BLaER1 treated with 17β-estradiol and CSF1 and Interleukin-3, amounts not matched to agents 10 nM and 100 nM (cell line): ENCODE measurements at regions not wholly inside any gene's neighbourhood (a gene's known extent, or its start where the extent isn't known, plus 50 kb on each side); places are given as distances from the start of the nearest gene placed in this dataset.

Experiments
- H3K27ac ChIP-seq, 11 experiments: shearing (Covaris generic); formaldehyde crosslinking; 2 replicates each; pipeline ENCODE4 v1.8.1; 2022
- H3K27me3 ChIP-seq, 11 experiments: shearing (Covaris generic); formaldehyde crosslinking; 2 replicates each; pipeline ENCODE4 v1.8.1; 2022
- H3K36me3 ChIP-seq, 11 experiments: shearing (Covaris generic); formaldehyde crosslinking; 2 replicates each; pipeline ENCODE4 v1.8.1; 2022
- H3K4me1 ChIP-seq, 10 experiments: shearing (Covaris generic); formaldehyde crosslinking; 2 replicates each; pipeline ENCODE4 v1.8.1; 2022
- H3K4me2 ChIP-seq, 11 experiments: shearing (Covaris generic); formaldehyde crosslinking; 2 replicates each; pipeline ENCODE4 v1.8.1; 2022
- H3K4me3 ChIP-seq, 10 experiments: shearing (Covaris generic); formaldehyde crosslinking; 2 replicates each; pipeline ENCODE4 v1.8.1; 2022
- H3K9ac ChIP-seq, 11 experiments: shearing (Covaris generic); formaldehyde crosslinking; 2 replicates each; pipeline ENCODE4 v1.8.1; 2022
- H3K9me3 ChIP-seq, 11 experiments: shearing (Covaris generic); formaldehyde crosslinking; replicated peaks in 1 of 11; 2 replicates each; pipeline ENCODE4 v1.8.1; 2022
- H4K20me1 ChIP-seq, 11 experiments: shearing (Covaris generic); formaldehyde crosslinking; 2 replicates each; pipeline ENCODE4 v1.8.1; 2022
- Cebpa-rat ChIP-seq, 11 experiments: shearing (Covaris generic); IDR thresholded peaks; 2 replicates each; pipeline ENCODE4 v1.8.1; 2022

- Histone ChIP-seq H3K9ac (no peak overlapping the region), H4K20me1 (0 out of 22 replicates have a peak, but pooled peaks cover 0 to 2% (median 0%) of the 10 kb centered on the region in 11 experiments), H3K4me3 (no peak overlapping the region), H3K27me3 (no peaks in the 10 kb centered on the region), H3K9me3 (peaks cover 0 to 24% (median 3%) of the 10 kb centered on the region in 11 experiments; a peak in 9 of 22 replicates), H3K36me3 (peaks cover 0 to 9% (median 0%) of the 10 kb centered on the region in 11 experiments; a peak in 4 of 22 replicates), H3K4me1 (peaks cover 0 to 7% (median 0%) of the 10 kb centered on the region in 10 experiments; a peak in 1 of 20 replicates), H3K27ac (no peak overlapping the region), H3K4me2 (no peak overlapping the region)
- TF ChIP-seq Cebpa-rat (IDR thresholded peaks at IDR 0.05) = no peak
These were observed 425.3 kb downstream of the ZEB2 start for GRCh38 chr2:144094408-144095151.

GRCh38 chr2:144091622-144092021 lies 428.3 kb downstream of the ZEB2 start:
- Histone ChIP-seq H4K20me1 (0 out of 22 replicates have a peak, but pooled peaks cover 0 to 2% (median 0%) of the 10 kb centered on the region in 11 experiments), H3K9me3 (peaks cover 0 to 24% (median 3%) of the 10 kb centered on the region in 11 experiments; a peak in 9 of 22 replicates), H3K4me1 (peaks cover 0 to 15% (median 0%) of the 10 kb centered on the region in 10 experiments; a peak in 6 of 20 replicates), H3K4me2 (no peak overlapping the region), H3K27ac (no peak overlapping the region), H3K27me3 (no peaks in the 10 kb centered on the region), H3K4me3 (no peak overlapping the region), H3K36me3 (peaks cover 0 to 9% (median 0%) of the 10 kb centered on the region in 11 experiments; a peak in 4 of 22 replicates), H3K9ac (no peak overlapping the region)
- TF ChIP-seq Cebpa-rat (IDR thresholded peaks at IDR 0.05) = no peak

- TF ChIP-seq Cebpa-rat (IDR thresholded peaks at IDR 0.05) = no peak
- Histone ChIP-seq H3K27me3 (no peaks in the 10 kb centered on the region), H4K20me1 (0 out of 22 replicates have a peak, but pooled peaks cover 0 to 2% (median 0%) of the 10 kb centered on the region in 11 experiments), H3K4me2 (no peak overlapping the region), H3K27ac (no peak overlapping the region), H3K9ac (no peak overlapping the region), H3K36me3 (no peaks in the 10 kb centered on the region; a peak in 1 of 22 replicates), H3K4me3 (no peak overlapping the region), H3K9me3 (peaks cover 0 to 13% (median 3%) of the 10 kb centered on the region in 11 experiments; a peak in 7 of 22 replicates), H3K4me1 (peaks cover 0 to 19% (median 0%) of the 10 kb centered on the region in 10 experiments; a peak in 6 of 20 replicates)
These were observed 431.1 kb downstream of the ZEB2 start for GRCh38 chr2:144088863-144089262.

DNA sequence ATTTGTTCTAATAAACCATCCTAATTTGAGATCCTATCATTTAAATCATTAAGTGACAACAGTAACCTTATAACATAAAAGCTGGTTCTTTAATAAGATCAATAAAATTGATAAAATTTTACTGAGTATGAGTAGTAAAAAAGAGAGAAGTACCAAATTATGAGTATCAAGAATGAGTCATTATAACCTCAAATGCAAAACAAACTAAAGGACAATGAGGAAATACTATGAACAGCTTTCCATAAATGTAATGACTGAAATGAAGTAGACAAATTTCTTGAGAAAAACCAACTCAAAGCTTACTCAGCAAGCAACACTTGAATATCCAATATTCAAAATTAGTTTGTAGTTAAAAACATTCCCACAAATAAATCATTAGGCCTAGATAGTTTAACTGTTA lies 433.0 kb downstream of the ZEB2 start:
- TF ChIP-seq Cebpa-rat (IDR thresholded peaks at IDR 0.05) = no peak
- Histone ChIP-seq H3K4me2 (peak overlapping the region in 3 of 11 experiments; percentile 19 to 58 (median 46); a peak in 5 of 22 replicates), H3K36me3 (no peaks in the 10 kb centered on the region; a peak in 1 of 22 replicates), H3K9ac (no peak overlapping the region), H4K20me1 (0 out of 22 replicates have a peak, but pooled peaks cover 0 to 2% (median 0%) of the 10 kb centered on the region in 11 experiments), H3K9me3 (peaks cover 0 to 8% (median 3%) of the 10 kb centered on the region in 11 experiments; a peak in 7 of 22 replicates), H3K27me3 (no peaks in the 10 kb centered on the region), H3K27ac (no peak overlapping the region; a peak in 1 of 22 replicates), H3K4me1 (peaks cover 0 to 19% (median 0%) of the 10 kb centered on the region in 10 experiments; a peak in 6 of 20 replicates), H3K4me3 (no peak overlapping the region)

GRCh38 chr2:144085016-144085415 lies 434.9 kb downstream of the ZEB2 start:
- Histone ChIP-seq H3K4me3 (no peak overlapping the region), H3K36me3 (no peaks in the 10 kb centered on the region), H3K27me3 (no peaks in the 10 kb centered on the region), H3K9me3 (no peaks in the 10 kb centered on the region), H3K27ac (no peak overlapping the region), H4K20me1 (0 out of 22 replicates have a peak, but pooled peaks cover 0 to 2% (median 0%) of the 10 kb centered on the region in 11 experiments), H3K9ac (no peak overlapping the region), H3K4me2 (no peak overlapping the region), H3K4me1 (peaks cover 0 to 19% (median 0%) of the 10 kb centered on the region in 10 experiments; a peak in 6 of 20 replicates)
- no peak for TF ChIP-seq Cebpa-rat (IDR thresholded peaks at IDR 0.05)

- Histone ChIP-seq H3K4me2 (no peak overlapping the region), H3K27ac (no peak overlapping the region), H3K4me3 (no peak overlapping the region), H4K20me1 (no peaks in the 10 kb centered on the region), H3K9ac (no peak overlapping the region), H3K36me3 (no peaks in the 10 kb centered on the region), H3K4me1 (peaks cover 0 to 19% (median 0%) of the 10 kb centered on the region in 10 experiments; a peak in 6 of 20 replicates), H3K9me3 (no peaks in the 10 kb centered on the region), H3K27me3 (no peaks in the 10 kb centered on the region)
- no peak for TF ChIP-seq Cebpa-rat (IDR thresholded peaks at IDR 0.05)
These were observed 435.7 kb downstream of the ZEB2 start for GRCh38 chr2:144084114-144084661.

DNA sequence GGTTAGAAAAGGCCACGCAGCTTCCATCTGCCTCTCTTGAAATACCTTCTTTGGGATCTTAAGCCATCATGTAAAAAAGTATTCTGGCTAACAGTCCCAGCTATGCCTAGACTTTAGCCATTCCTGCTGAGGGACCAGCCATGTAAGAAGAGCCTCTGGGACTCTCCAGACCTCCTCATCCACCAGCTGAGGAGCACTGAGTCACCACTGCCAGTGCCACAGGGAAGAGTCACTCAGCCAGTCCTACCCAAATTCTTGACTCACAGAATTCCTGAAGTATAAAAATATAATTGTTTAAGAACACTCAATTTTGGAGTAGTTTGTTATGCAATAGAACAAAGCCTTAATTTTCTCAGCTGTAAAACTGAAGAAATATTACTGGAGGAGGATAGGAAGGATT lies 436.7 kb downstream of the ZEB2 start:
- no peaks in the 10 kb centered on the region for H3K27me3 ChIP-seq
- H3K27ac ChIP-seq = no peak overlapping the region
- H3K36me3 ChIP-seq = no peaks in the 10 kb centered on the region
- no peak overlapping the region for H3K4me2 ChIP-seq
- no peak for TF ChIP-seq Cebpa-rat (IDR thresholded peaks at IDR 0.05)
- no peak overlapping the region for H3K9ac ChIP-seq
- H3K4me1 ChIP-seq = peaks cover 0 to 19% (median 0%) of the 10 kb centered on the region in 10 experiments; a peak in 6 of 20 replicates
- no peaks in the 10 kb centered on the region for H3K9me3 ChIP-seq
- no peaks in the 10 kb centered on the region for H4K20me1 ChIP-seq
- H3K4me3 ChIP-seq = no peak overlapping the region

DNA sequence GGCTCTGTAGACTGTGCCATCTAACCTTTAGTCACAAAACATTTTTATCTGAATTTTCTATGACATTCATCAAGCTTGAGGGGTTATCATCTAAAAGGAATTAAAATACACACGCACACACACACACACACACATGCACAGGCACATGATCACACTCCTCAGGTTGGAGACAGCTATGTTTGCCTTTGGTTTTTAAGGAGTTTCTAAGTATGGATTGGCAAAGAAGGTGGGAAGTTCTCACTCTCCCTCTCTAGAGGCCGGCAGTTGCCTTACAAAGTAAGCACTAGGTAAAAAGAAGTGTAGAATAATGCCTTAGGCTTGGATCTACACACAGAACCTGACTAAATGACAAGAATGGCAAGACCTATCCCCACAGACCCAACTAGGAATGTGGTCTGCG lies 437.1 kb downstream of the ZEB2 start:
- Histone ChIP-seq H3K27ac (no peak overlapping the region), H3K9me3 (no peaks in the 10 kb centered on the region), H4K20me1 (no peaks in the 10 kb centered on the region), H3K36me3 (no peaks in the 10 kb centered on the region), H3K4me2 (no peak overlapping the region), H3K9ac (no peak overlapping the region), H3K4me1 (peaks cover 0 to 16% (median 0%) of the 10 kb centered on the region in 10 experiments; a peak in 6 of 20 replicates), H3K27me3 (no peaks in the 10 kb centered on the region), H3K4me3 (no peak overlapping the region)
- no peak for TF ChIP-seq Cebpa-rat (IDR thresholded peaks at IDR 0.05)

GRCh38 chr2:144082327-144082726 lies 437.6 kb downstream of the ZEB2 start:
- Histone ChIP-seq H3K36me3 (no peaks in the 10 kb centered on the region), H3K9me3 (no peaks in the 10 kb centered on the region), H3K4me1 (peaks cover 0 to 11% (median 0%) of the 10 kb centered on the region in 10 experiments; a peak in 6 of 20 replicates), H3K4me3 (no peak overlapping the region), H3K4me2 (no peak overlapping the region), H3K27me3 (no peaks in the 10 kb centered on the region), H3K27ac (no peak overlapping the region), H3K9ac (no peak overlapping the region), H4K20me1 (no peaks in the 10 kb centered on the region)
- no peak for TF ChIP-seq Cebpa-rat (IDR thresholded peaks at IDR 0.05)
